ENCODE measurements at regions not wholly inside any gene's neighbourhood (a gene's known extent, or its start where the extent isn't known, plus 50 kb on each side); places are given as distances from the start of the nearest gene placed in this dataset.

DNA sequence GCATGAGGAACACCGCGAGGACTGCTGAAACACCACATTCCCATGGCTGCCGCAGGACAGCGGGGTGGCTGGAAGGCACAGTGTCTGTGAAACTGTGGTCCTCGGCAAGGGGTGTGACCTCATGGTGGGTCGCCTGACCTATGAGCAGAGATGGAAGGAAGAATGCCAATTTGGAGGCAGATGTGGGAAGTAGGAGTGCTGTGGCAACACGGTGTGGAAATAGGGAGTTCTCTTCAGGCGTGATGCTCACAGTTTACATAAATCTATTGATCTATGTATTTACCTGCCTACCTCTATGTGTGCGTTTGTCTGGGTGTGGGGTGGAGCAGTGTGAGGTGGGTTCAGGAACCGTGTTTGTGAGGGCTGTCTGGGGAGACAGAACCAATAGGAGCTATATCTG, 62.3 kb upstream of the LSM6 start:
- H3K4me2 ChIP-seq (ENCODE audit: low read length) = no peak overlapping the region
- no peak for DNase-seq
- no peaks in the 10 kb centered on the region for H3K36me3 ChIP-seq (ENCODE audit: control insufficient read depth, insufficient read depth, low read length)
- H3K23ac ChIP-seq (ENCODE audit: low read length) = no peak overlapping the region
- H2BK120ac ChIP-seq (ENCODE audit: low read depth, low read length) = no peak overlapping the region
- no peaks in the 10 kb centered on the region for H3K4me1 ChIP-seq (ENCODE audit: control insufficient read depth, low read depth, low read length)
- H3K27me3 ChIP-seq (ENCODE audit: insufficient read depth, low read length, poor library complexity) = no peaks in the 10 kb centered on the region
- no peak overlapping the region for H3K56ac ChIP-seq (ENCODE audit: low read length)
- H3K79me1 ChIP-seq (ENCODE audit: low read length) = no peaks in the 10 kb centered on the region
- H3K9ac ChIP-seq (ENCODE audit: low read length) = no peak overlapping the region
- no CpG with 5 or more reads among the region's 10 CpGs for WGBS (ENCODE audit: extremely low coverage, insufficient coverage, low lambda C conversion rate)
- H2AK5ac ChIP-seq (ENCODE audit: low read length) = no peak overlapping the region
- no peak overlapping the region for H3K27ac ChIP-seq (ENCODE audit: low read depth, low read length)
- no peaks in the 10 kb centered on the region for H3K79me2 ChIP-seq (ENCODE audit: control insufficient read depth, insufficient read depth, low read length)
- no peak overlapping the region for H2BK5ac ChIP-seq (ENCODE audit: low read length)
- no peak overlapping the region for H4K8ac ChIP-seq (ENCODE audit: low read depth, low read length)
- H3K4ac ChIP-seq (ENCODE audit: low read depth, low read length) = no peak overlapping the region
- H3K18ac ChIP-seq (ENCODE audit: low read length) = no peak overlapping the region
- H3K4me3 ChIP-seq (ENCODE audit: low read length) = no peak overlapping the region
- H4K5ac ChIP-seq (ENCODE audit: low read length) = no peak overlapping the region
- H2BK15ac ChIP-seq (replicated peaks; ENCODE audit: low read depth) = no peak overlapping the region

DNA sequence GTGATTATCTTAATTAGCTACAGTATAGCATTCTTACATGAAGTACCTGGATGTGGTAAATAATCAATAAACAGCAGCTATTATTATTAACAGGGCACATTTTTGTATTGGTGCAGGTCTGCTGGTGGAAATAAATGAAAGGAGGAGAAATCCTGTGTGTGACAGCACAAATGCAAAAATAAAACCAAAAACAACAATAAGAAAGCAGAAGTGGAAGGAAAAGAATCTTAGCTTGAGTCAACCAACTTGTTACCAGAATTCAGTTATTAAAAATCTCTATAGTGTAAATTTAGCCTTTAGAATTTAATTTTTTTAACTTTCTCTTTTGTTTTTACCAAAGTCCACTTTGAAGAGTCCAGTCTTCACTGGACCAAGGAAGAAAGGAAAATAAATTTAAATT, 63.1 kb upstream of the LSM6 start:
- Histone ChIP-seq H3K36me3 (ENCODE audit: control insufficient read depth, insufficient read depth, low read length) (no peaks in the 10 kb centered on the region), H2BK120ac (ENCODE audit: low read depth, low read length) (no peak overlapping the region), H3K79me2 (ENCODE audit: control insufficient read depth, insufficient read depth, low read length) (no peaks in the 10 kb centered on the region), H2AK5ac (ENCODE audit: low read length) (no peak overlapping the region), H3K4me1 (ENCODE audit: control insufficient read depth, low read depth, low read length) (no peaks in the 10 kb centered on the region), H3K79me1 (ENCODE audit: low read length) (no peaks in the 10 kb centered on the region), H3K4me2 (ENCODE audit: low read length) (no peak overlapping the region), H2BK15ac (replicated peaks; ENCODE audit: low read depth) (no peak overlapping the region), H3K4ac (ENCODE audit: low read depth, low read length) (no peak overlapping the region), H3K27ac (ENCODE audit: low read depth, low read length) (no peak overlapping the region), H4K8ac (ENCODE audit: low read depth, low read length) (no peak overlapping the region), H3K56ac (ENCODE audit: low read length) (no peak overlapping the region), H3K23ac (ENCODE audit: low read length) (no peak overlapping the region), H2BK5ac (ENCODE audit: low read length) (no peak overlapping the region), H3K4me3 (ENCODE audit: low read length) (no peak overlapping the region), H3K18ac (ENCODE audit: low read length) (no peak overlapping the region), H3K27me3 (ENCODE audit: insufficient read depth, low read length, poor library complexity) (no peaks in the 10 kb centered on the region), H3K9ac (ENCODE audit: low read length) (no peak overlapping the region), H4K5ac (ENCODE audit: low read length) (no peak overlapping the region)
- no peak for DNase-seq

DNA sequence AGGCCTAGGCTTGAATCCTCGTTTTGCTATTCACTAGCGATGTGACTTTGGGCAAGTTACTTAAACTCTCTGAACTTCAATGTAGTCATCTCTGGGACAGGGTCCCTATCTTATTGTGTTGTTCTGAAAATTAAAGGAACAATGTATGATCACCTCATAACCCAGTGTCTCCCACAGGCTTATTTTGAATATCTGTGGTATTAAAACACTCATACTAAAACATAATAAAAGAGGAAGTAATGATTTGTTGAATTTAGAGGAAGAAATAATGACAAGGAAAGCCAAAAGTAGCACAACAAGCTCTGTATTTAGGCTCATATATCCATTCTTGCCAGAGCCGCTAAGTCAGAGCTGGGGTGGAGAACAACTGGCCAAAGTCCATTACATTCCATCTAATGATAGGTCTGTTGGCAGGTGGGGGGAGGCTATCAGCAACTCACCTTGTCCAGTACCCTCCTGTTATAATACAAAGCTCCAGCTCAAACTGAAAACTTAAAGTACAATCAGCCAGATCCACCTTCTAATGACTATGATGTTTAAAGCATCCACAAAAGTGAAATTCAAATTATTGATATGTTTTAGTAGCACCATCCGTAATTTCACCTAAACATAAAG, 64.5 kb upstream of the LSM6 start:
- no peak overlapping the region for H3K4me3 ChIP-seq (ENCODE audit: low read length)
- H3K56ac ChIP-seq (ENCODE audit: low read length) = no peak overlapping the region
- no peaks in the 10 kb centered on the region for H3K79me2 ChIP-seq (ENCODE audit: control insufficient read depth, insufficient read depth, low read length)
- no CpG with 5 or more reads among the region's 4 CpGs for WGBS (ENCODE audit: extremely low coverage, insufficient coverage, low lambda C conversion rate)
- no peak overlapping the region for H4K8ac ChIP-seq (ENCODE audit: low read depth, low read length)
- H2BK5ac ChIP-seq (ENCODE audit: low read length) = no peak overlapping the region
- H2AK5ac ChIP-seq (ENCODE audit: low read length) = no peak overlapping the region
- no peak overlapping the region for H4K5ac ChIP-seq (ENCODE audit: low read length)
- H2BK15ac ChIP-seq (replicated peaks; ENCODE audit: low read depth) = no peak overlapping the region
- no peak overlapping the region for H3K27ac ChIP-seq (ENCODE audit: low read depth, low read length)
- no peak overlapping the region for H3K18ac ChIP-seq (ENCODE audit: low read length)
- no peak overlapping the region for H2BK120ac ChIP-seq (ENCODE audit: low read depth, low read length)
- H3K4me1 ChIP-seq (ENCODE audit: control insufficient read depth, low read depth, low read length) = no peaks in the 10 kb centered on the region
- no peaks in the 10 kb centered on the region for H3K79me1 ChIP-seq (ENCODE audit: low read length)
- H3K23ac ChIP-seq (ENCODE audit: low read length) = no peak overlapping the region
- H3K27me3 ChIP-seq (ENCODE audit: insufficient read depth, low read length, poor library complexity) = no peaks in the 10 kb centered on the region
- no peak overlapping the region for H3K4me2 ChIP-seq (ENCODE audit: low read length)
- no peak overlapping the region for H3K9ac ChIP-seq (ENCODE audit: low read length)
- no peak for DNase-seq
- H3K4ac ChIP-seq (ENCODE audit: low read depth, low read length) = no peak overlapping the region
- H3K36me3 ChIP-seq (ENCODE audit: control insufficient read depth, insufficient read depth, low read length) = no peaks in the 10 kb centered on the region

DNA sequence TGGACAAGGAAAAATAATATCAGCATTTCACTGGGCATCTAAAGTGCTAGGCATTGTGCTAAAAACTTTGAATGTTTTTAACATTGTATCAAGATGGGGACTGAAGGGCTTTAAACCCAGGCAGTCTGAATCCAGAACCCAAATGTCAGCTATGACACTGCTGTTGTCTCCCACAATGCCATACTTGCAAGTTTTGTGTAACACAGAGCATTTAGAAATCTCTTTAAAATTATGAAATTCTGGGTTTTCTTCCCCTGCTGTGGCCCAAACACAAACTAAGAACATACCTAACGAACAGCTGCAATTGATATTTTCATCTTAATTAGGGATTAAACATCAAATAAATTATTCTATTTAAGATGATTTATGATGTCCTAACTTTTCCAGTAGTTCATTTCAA, 66.8 kb upstream of the LSM6 start:
- H2AK5ac ChIP-seq (ENCODE audit: low read length) = no peak overlapping the region
- H3K9ac ChIP-seq (ENCODE audit: low read length) = no peak overlapping the region
- H2BK5ac ChIP-seq (ENCODE audit: low read length) = no peak overlapping the region
- H2BK15ac ChIP-seq (replicated peaks; ENCODE audit: low read depth) = no peak overlapping the region
- no peaks in the 10 kb centered on the region for H3K79me2 ChIP-seq (ENCODE audit: control insufficient read depth, insufficient read depth, low read length)
- no peak overlapping the region for H2BK120ac ChIP-seq (ENCODE audit: low read depth, low read length)
- no peak overlapping the region for H3K18ac ChIP-seq (ENCODE audit: low read length)
- H4K8ac ChIP-seq (ENCODE audit: low read depth, low read length) = no peak overlapping the region
- no peak overlapping the region for H3K56ac ChIP-seq (ENCODE audit: low read length)
- no peak overlapping the region for H3K27ac ChIP-seq (ENCODE audit: low read depth, low read length)
- no peak overlapping the region for H3K4ac ChIP-seq (ENCODE audit: low read depth, low read length)
- no peaks in the 10 kb centered on the region for H3K4me1 ChIP-seq (ENCODE audit: control insufficient read depth, low read depth, low read length)
- no peak overlapping the region for H3K4me2 ChIP-seq (ENCODE audit: low read length)
- no peak overlapping the region for H3K4me3 ChIP-seq (ENCODE audit: low read length)
- H3K79me1 ChIP-seq (ENCODE audit: low read length) = no peaks in the 10 kb centered on the region
- WGBS (ENCODE audit: extremely low coverage, insufficient coverage, low lambda C conversion rate) = no CpG with 5 or more reads among the region's 1 CpG
- H3K27me3 ChIP-seq (ENCODE audit: insufficient read depth, low read length, poor library complexity) = no peaks in the 10 kb centered on the region
- no peak overlapping the region for H3K23ac ChIP-seq (ENCODE audit: low read length)
- DNase-seq = no peak
- H3K36me3 ChIP-seq (ENCODE audit: control insufficient read depth, insufficient read depth, low read length) = no peaks in the 10 kb centered on the region
- no peak overlapping the region for H4K5ac ChIP-seq (ENCODE audit: low read length)

DNA sequence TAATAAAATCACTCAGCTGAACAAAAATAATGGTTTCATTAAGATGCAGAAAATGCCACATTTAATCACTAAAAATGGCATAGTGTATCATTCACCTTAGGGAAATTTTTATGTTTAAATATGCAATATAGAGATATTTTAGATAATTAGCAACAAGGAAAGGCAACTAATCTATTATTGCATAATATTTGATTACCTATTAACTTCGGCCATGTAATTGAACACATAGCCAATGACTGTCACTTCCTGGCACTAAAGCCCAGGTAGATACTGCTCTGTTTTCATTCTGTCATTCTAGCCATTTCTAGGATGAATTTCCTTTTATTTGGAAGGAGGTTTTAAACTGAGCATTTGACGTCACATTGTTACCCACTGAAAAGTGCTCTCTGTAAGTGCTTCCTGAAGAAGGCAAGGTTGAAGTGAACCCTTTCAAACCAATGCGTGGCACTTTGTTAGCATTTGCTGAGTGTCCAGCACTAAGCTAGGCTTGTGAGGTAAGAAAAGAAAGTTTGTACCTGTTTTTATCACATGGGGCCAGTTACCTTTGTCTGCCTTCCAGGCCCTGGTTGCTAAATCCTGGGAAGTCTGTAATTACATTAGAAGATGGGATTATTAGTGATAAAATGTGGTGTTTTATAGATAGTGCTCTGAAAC, 67.8 kb upstream of the LSM6 start:
- H2BK5ac ChIP-seq (ENCODE audit: low read length) = no peak overlapping the region
- H3K9ac ChIP-seq (ENCODE audit: low read length) = no peak overlapping the region
- H2BK120ac ChIP-seq (ENCODE audit: low read depth, low read length) = no peak overlapping the region
- no peak overlapping the region for H3K4me3 ChIP-seq (ENCODE audit: low read length)
- H3K27me3 ChIP-seq (ENCODE audit: insufficient read depth, low read length, poor library complexity) = no peaks in the 10 kb centered on the region
- no peak overlapping the region for H3K27ac ChIP-seq (ENCODE audit: low read depth, low read length)
- WGBS (ENCODE audit: extremely low coverage, insufficient coverage, low lambda C conversion rate) = no CpG with 5 or more reads among the region's 3 CpGs
- H3K56ac ChIP-seq (ENCODE audit: low read length) = no peak overlapping the region
- no peaks in the 10 kb centered on the region for H3K79me1 ChIP-seq (ENCODE audit: low read length)
- H3K79me2 ChIP-seq (ENCODE audit: control insufficient read depth, insufficient read depth, low read length) = no peaks in the 10 kb centered on the region
- H3K4ac ChIP-seq (ENCODE audit: low read depth, low read length) = no peak overlapping the region
- H2BK15ac ChIP-seq (replicated peaks; ENCODE audit: low read depth) = no peak overlapping the region
- no peak overlapping the region for H2AK5ac ChIP-seq (ENCODE audit: low read length)
- DNase-seq = no peak
- H3K23ac ChIP-seq (ENCODE audit: low read length) = no peak overlapping the region
- H4K8ac ChIP-seq (ENCODE audit: low read depth, low read length) = no peak overlapping the region
- H3K4me1 ChIP-seq (ENCODE audit: control insufficient read depth, low read depth, low read length) = no peaks in the 10 kb centered on the region
- no peak overlapping the region for H4K5ac ChIP-seq (ENCODE audit: low read length)
- no peaks in the 10 kb centered on the region for H3K36me3 ChIP-seq (ENCODE audit: control insufficient read depth, insufficient read depth, low read length)
- H3K4me2 ChIP-seq (ENCODE audit: low read length) = no peak overlapping the region
- H3K18ac ChIP-seq (ENCODE audit: low read length) = no peak overlapping the region

DNA sequence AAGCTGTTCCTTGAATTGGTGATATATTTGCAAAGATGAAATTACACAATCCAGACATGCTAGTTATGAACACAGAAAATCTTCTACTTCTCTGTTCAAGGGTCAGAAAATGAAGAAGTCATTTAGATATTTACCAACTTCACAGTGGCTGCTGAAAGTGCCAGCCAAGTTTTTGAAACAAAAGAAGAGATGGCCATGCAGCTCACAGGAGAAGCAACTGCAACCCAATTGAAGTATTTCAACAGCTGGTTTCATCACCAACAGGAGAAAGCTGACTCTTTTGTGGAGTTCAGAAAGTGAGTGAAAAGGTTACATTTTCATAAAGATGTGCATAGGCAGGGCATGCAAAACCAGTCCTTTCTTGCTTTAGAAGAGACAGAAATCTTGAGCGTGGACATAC, 70.1 kb upstream of the LSM6 start:
- Histone ChIP-seq H3K4me3 (ENCODE audit: low read length) (no peak overlapping the region), H3K23ac (ENCODE audit: low read length) (no peak overlapping the region), H2AK5ac (ENCODE audit: low read length) (no peak overlapping the region), H4K5ac (ENCODE audit: low read length) (no peak overlapping the region), H4K8ac (ENCODE audit: low read depth, low read length) (no peak overlapping the region), H3K79me2 (ENCODE audit: control insufficient read depth, insufficient read depth, low read length) (no peaks in the 10 kb centered on the region), H2BK15ac (replicated peaks; ENCODE audit: low read depth) (no peak overlapping the region), H3K4ac (ENCODE audit: low read depth, low read length) (no peak overlapping the region), H3K4me1 (ENCODE audit: control insufficient read depth, low read depth, low read length) (no peaks in the 10 kb centered on the region), H3K79me1 (ENCODE audit: low read length) (no peaks in the 10 kb centered on the region), H2BK120ac (ENCODE audit: low read depth, low read length) (no peak overlapping the region), H3K9ac (ENCODE audit: low read length) (no peak overlapping the region), H3K4me2 (ENCODE audit: low read length) (no peak overlapping the region), H3K27me3 (ENCODE audit: insufficient read depth, low read length, poor library complexity) (no peaks in the 10 kb centered on the region), H3K27ac (ENCODE audit: low read depth, low read length) (no peak overlapping the region), H3K56ac (ENCODE audit: low read length) (no peak overlapping the region), H2BK5ac (ENCODE audit: low read length) (no peak overlapping the region), H3K18ac (ENCODE audit: low read length) (no peak overlapping the region), H3K36me3 (ENCODE audit: control insufficient read depth, insufficient read depth, low read length) (no peaks in the 10 kb centered on the region)
- DNase-seq = no peak
- no CpG with 5 or more reads among the region's 1 CpG for WGBS (ENCODE audit: extremely low coverage, insufficient coverage, low lambda C conversion rate)

Measured in mesendoderm (in vitro differentiated cells).